ENCODE measurements at regions not wholly inside any gene's neighbourhood (a gene's known extent, or its start where the extent isn't known, plus 50 kb on each side); places are given as distances from the start of the nearest gene placed in this dataset.

GRCh38 chr1:110816945-110817344, 56.0 kb upstream of the CD53 start:
- DNase-seq, result no peak

- no peak for DNase-seq
Measured at GRCh38 chr1:110811529-110811928, 61.4 kb upstream of the CD53 start.

GRCh38 chr1:110800079-110800478, 72.9 kb upstream of the CD53 start:
- DNase-seq, result no peak

- no peak for DNase-seq
Measured at GRCh38 chr1:110798691-110799256, 74.2 kb upstream of the CD53 start.

GRCh38 chr1:110788673-110789072, 84.3 kb upstream of the CD53 start:
- no peak for DNase-seq

- no peak for DNase-seq
Measured at GRCh38 chr1:110787328-110788071, 85.4 kb upstream of the CD53 start.

GRCh38 chr1:110786802-110787327, 86.1 kb upstream of the CD53 start:
- no peak for DNase-seq

- DNase-seq, result no peak
Measured at GRCh38 chr1:110785612-110786011, 87.3 kb upstream of the CD53 start.

GRCh38 chr1:110785055-110785454, 87.9 kb upstream of the CD53 start:
- no peak for DNase-seq

GRCh38 chr1:110783292-110783918, 89.5 kb upstream of the CD53 start:
- peak; percentile 28 for DNase-seq

- DNase-seq, result no peak
Measured at GRCh38 chr1:110781525-110781924, 91.4 kb upstream of the CD53 start.

GRCh38 chr1:110780600-110781484, 92.1 kb upstream of the CD53 start:
- peak; percentile 67 for DNase-seq

GRCh38 chr1:110779636-110780035, 93.3 kb upstream of the CD53 start:
- DNase-seq, result no peak

- DNase-seq, result no peak
Measured at GRCh38 chr1:110778821-110779220, 94.1 kb upstream of the CD53 start.

- no peak for DNase-seq
Measured at GRCh38 chr1:110777228-110777627, 95.7 kb upstream of the CD53 start.

GRCh38 chr1:110774398-110774797, 98.5 kb upstream of the CD53 start:
- DNase-seq, result no peak

GRCh38 chr1:110773813-110774212, 99.1 kb upstream of the KCNA3 start:
- no peak for DNase-seq

- DNase-seq, result no peak
Measured at GRCh38 chr1:110771245-110772022, 96.7 kb upstream of the KCNA3 start.

GRCh38 chr1:110770832-110771231, 96.1 kb upstream of the KCNA3 start:
- no peak for DNase-seq

- no peak for DNase-seq
Measured at GRCh38 chr1:110768605-110769004, 93.9 kb upstream of the KCNA3 start.

GRCh38 chr1:110766336-110766647, 91.6 kb upstream of the KCNA3 start:
- no peak for DNase-seq

- DNase-seq, result peak; percentile 30
Measured at GRCh38 chr1:110765640-110766335, 91.0 kb upstream of the KCNA3 start.

Measured in fibroblast of skin of right biceps (primary cell).